GM23338 (cell line): ENCODE measurements at regions not wholly inside any gene's neighbourhood (a gene's known extent, or its start where the extent isn't known, plus 50 kb on each side); places are given as distances from the start of the nearest gene placed in this dataset.

ENCODE experiments used
- ATAC-seq: fragments of 200-7000 bp; cut with Tn5 transposase; 3 replicates; pipeline ENCODE4 v1.9.1; 2020
- DNase-seq: peaks from one replicate; pipeline ENCODE4 v3.0.0-alpha.2; 2015; ENCODE audit warnings: low spot score
- H2AFZ ChIP-seq: fragments of 200-600 bp; sonication (generic); 2 replicates; pipeline ENCODE4 v1.8.0; 2016; ENCODE audit warnings: antibody characterized with exemption, mild to moderate bottlenecking, moderate library complexity
- H3F3A ChIP-seq: fragments of 200-600 bp; sonication (generic); replicated peaks from 2 replicates; pipeline ENCODE4 v1.8.0; 2017; ENCODE audit warnings: antibody characterized with exemption, mixed run types, low read depth
- H3K27ac ChIP-seq: fragments of 200-600 bp; sonication (generic); 2 replicates; pipeline ENCODE4 v1.6.1; 2016; ENCODE audit warnings: low read depth
- H3K27me3 ChIP-seq: fragments of 200-600 bp; sonication (generic); 2 replicates; pipeline ENCODE4 v1.8.0; 2016; ENCODE audit warnings: mild to moderate bottlenecking, mixed run types, moderate library complexity; ENCODE audit not compliant: insufficient read depth
- H3K36me3 ChIP-seq: fragments of 200-600 bp; sonication (generic); 2 replicates; pipeline ENCODE4 v1.8.0; 2016; ENCODE audit warnings: mild to moderate bottlenecking; ENCODE audit not compliant: insufficient read depth
- H3K4me1 ChIP-seq: fragments of 200-600 bp; sonication (generic); 2 replicates; pipeline ENCODE4 v1.8.0; 2016; ENCODE audit warnings: mild to moderate bottlenecking, moderate library complexity; ENCODE audit not compliant: insufficient read depth
- H3K4me2 ChIP-seq: fragments of 200-600 bp; sonication (generic); 2 replicates; pipeline ENCODE4 v1.7.1; 2017; ENCODE audit warnings: mixed run types
- H3K4me3 ChIP-seq: fragments of 200-600 bp; sonication (generic); 2 replicates; pipeline ENCODE4 v1.6.1; 2016; ENCODE audit warnings: mixed run types
- H3K79me2 ChIP-seq: fragments of 200-600 bp; sonication (generic); replicated peaks from 2 replicates; pipeline ENCODE4 v1.8.0; 2017; ENCODE audit warnings: mild to moderate bottlenecking; ENCODE audit not compliant: insufficient read depth
- H3K9me2 ChIP-seq: fragments of 200-600 bp; sonication (generic); 2 replicates; pipeline ENCODE4 v1.8.0; 2017; ENCODE audit not compliant: insufficient read depth
- H4K20me1 ChIP-seq: fragments of 200-600 bp; sonication (generic); replicated peaks from 2 replicates; pipeline ENCODE4 v1.8.0; 2017; ENCODE audit warnings: mild to moderate bottlenecking; ENCODE audit not compliant: insufficient read depth
- H3K27ac Mint-ChIP-seq: 2 replicates; pipeline ENCODE4 v1.8.0; 2020; ENCODE audit warnings: inconsistent platforms, mild to moderate bottlenecking, moderate library complexity, mixed read lengths
- H3K27me3 Mint-ChIP-seq: 3 replicates; pipeline ENCODE4 v1.8.0; 2022; ENCODE audit warnings: low read depth, mild to moderate bottlenecking, moderate library complexity, mixed read lengths, inconsistent platforms; ENCODE audit not compliant: insufficient read depth, poor library complexity
- H3K36me3 Mint-ChIP-seq: 3 replicates; pipeline ENCODE4 v1.8.0; 2021; ENCODE audit warnings: low read depth, mild to moderate bottlenecking, inconsistent platforms, moderate library complexity, mixed read lengths
- H3K4me1 Mint-ChIP-seq: 3 replicates; pipeline ENCODE4 v1.8.0; 2020; ENCODE audit warnings: mild to moderate bottlenecking, inconsistent platforms, mixed read lengths
- H3K4me3 Mint-ChIP-seq: 3 replicates; pipeline ENCODE4 v1.8.0; 2021; ENCODE audit warnings: moderate library complexity, mild to moderate bottlenecking, inconsistent platforms, mixed read lengths
- H3K9me3 Mint-ChIP-seq: 3 replicates; pipeline ENCODE4 v1.8.0; 2020; ENCODE audit warnings: moderate library complexity, mild to moderate bottlenecking, inconsistent platforms, mixed read lengths
- CTCF ChIP-seq, 2 experiments: fragments of 200-600 bp in 1 of 2; sonication (generic) in 1 of 2; conservative IDR thresholded peaks; 2 replicates each; pipeline versions ENCODE4 v1.5.1 to v1.6.1; 2016 to 2017; ENCODE audit warnings: antibody characterized with exemption in 2 of 2, low read depth in 2 of 2, mild to moderate bottlenecking in 2 of 2, moderate library complexity in 1 of 2
- EZH2 ChIP-seq: fragments of 200-600 bp; sonication (generic); IDR thresholded peaks from one replicate; pipeline ENCODE4 v1.8.0; 2017; ENCODE audit warnings: antibody characterized with exemption, mild to moderate bottlenecking, low read depth; ENCODE audit not compliant: unreplicated experiment
- EZH2phosphoT487 ChIP-seq: fragments of 200-600 bp; sonication (generic); IDR thresholded peaks from one replicate; pipeline ENCODE4 v1.8.1; 2018; ENCODE audit warnings: antibody characterized with exemption; ENCODE audit not compliant: unreplicated experiment
- JUNB ChIP-seq: IDR thresholded peaks from one replicate; pipeline ENCODE4 v1.6.1; 2016; ENCODE audit warnings: antibody characterized with exemption; ENCODE audit not compliant: unreplicated experiment
- NANOG ChIP-seq: IDR thresholded peaks from 2 replicates; pipeline ENCODE4 v1.6.1; 2016; ENCODE audit warnings: antibody characterized with exemption, borderline replicate concordance
- POLR2AphosphoS5 ChIP-seq: IDR thresholded peaks from 2 replicates; pipeline ENCODE4 v1.6.1; 2016; ENCODE audit warnings: antibody characterized with exemption, low read depth
- REST ChIP-seq: IDR thresholded peaks from one replicate; pipeline ENCODE4 v1.6.1; 2018; ENCODE audit warnings: antibody characterized with exemption; ENCODE audit not compliant: unreplicated experiment
- STAT1 ChIP-seq: IDR thresholded peaks from one replicate; pipeline ENCODE4 v1.6.1; 2016; ENCODE audit warnings: antibody characterized with exemption; ENCODE audit not compliant: unreplicated experiment
- ZNF331 ChIP-seq: fragments of 250-450 bp; sonication (Bioruptor Pico); IDR thresholded peaks from 2 replicates; pipeline ENCODE4 v1.5.0; 2020; ENCODE audit warnings: low read depth, mild to moderate bottlenecking, moderate library complexity
- ZNF462 ChIP-seq: fragments of 250-450 bp; sonication (Bioruptor Pico); IDR thresholded peaks from 2 replicates; pipeline ENCODE4 v1.5.0; 2020; ENCODE audit warnings: mild to moderate bottlenecking, moderate library complexity

- TF ChIP-seq CTCF (conservative IDR thresholded peaks at IDR 0.05; ENCODE audit: low read depth in 2 of 2) (no peak), EZH2 (no peak), EZH2phosphoT487 (no peak), NANOG (no peak), ZNF331 (no peak), STAT1 (no peak), JUNB (no peak)
Measured at GRCh38 chr17:79431175-79431574, 179.7 kb downstream of the RBFOX3 start (continued).

GRCh38 chr17:79429864-79430494 is 180.9 kb downstream of the RBFOX3 start:
- Histone ChIP-seq H3K79me2 (no peaks in the 10 kb centered on the region), H3K9me2 (no peaks in the 10 kb centered on the region), H2AFZ (no peak overlapping the region), H3K27me3 (no peaks in the 10 kb centered on the region), H4K20me1 (no peaks in the 10 kb centered on the region), H3K4me2 (no peak overlapping the region), H3K4me1 (no peaks in the 10 kb centered on the region), H3K4me3 (no peak overlapping the region), H3K36me3 (no peaks in the 10 kb centered on the region), H3K27ac (no peak overlapping the region), H3F3A (no peaks in the 10 kb centered on the region)
- H3K4me1 Mint-ChIP-seq: no peaks in the 10 kb centered on the region; the same call in 2 of the 3 replicates
- no peak for DNase-seq
- no peaks in the 10 kb centered on the region for H3K36me3 Mint-ChIP-seq
- no peak overlapping the region for H3K27ac Mint-ChIP-seq
- H3K9me3 Mint-ChIP-seq: peaks cover 4% of the 10 kb centered on the region; the same call in 2 of the 3 replicates
- H3K4me3 Mint-ChIP-seq: no peak overlapping the region
- peaks cover 17% of the 10 kb centered on the region for H3K27me3 Mint-ChIP-seq
- ATAC-seq: no peak
- TF ChIP-seq POLR2AphosphoS5: no peak
- no peak for TF ChIP-seq EZH2phosphoT487
- no peak for TF ChIP-seq STAT1
- no peak for TF ChIP-seq JUNB
- TF ChIP-seq CTCF (conservative IDR thresholded peaks at IDR 0.05; ENCODE audit: low read depth in 2 of 2): no peak
- no peak for TF ChIP-seq EZH2
- TF ChIP-seq ZNF331: no peak
- TF ChIP-seq ZNF462: no peak
- no peak for TF ChIP-seq NANOG
- no peak for TF ChIP-seq REST
